ENCODE measurements at regions not wholly inside any gene's neighbourhood (a gene's known extent, or its start where the extent isn't known, plus 50 kb on each side); places are given as distances from the start of the nearest gene placed in this dataset.

DNA sequence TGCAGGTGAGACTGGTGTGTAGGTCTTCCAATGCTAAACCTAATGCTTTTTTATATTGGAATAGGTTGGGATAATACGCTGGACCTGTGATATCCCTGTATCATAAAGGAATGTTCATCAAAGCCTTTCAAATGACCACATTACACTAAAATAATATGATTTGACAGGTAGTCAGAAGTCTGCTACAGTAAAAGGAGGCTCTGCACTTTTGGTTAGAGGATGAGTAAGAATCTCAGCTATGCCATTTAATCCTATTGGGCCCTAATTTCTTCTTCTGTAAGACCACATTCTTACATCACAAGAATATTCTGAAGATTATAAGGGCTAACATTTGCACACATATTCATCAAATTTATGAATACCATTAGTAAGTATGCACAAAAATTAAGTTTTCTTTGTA lies 250.5 kb upstream of the FLRT2 start:
- H3K36me3 ChIP-seq, result no peaks in the 10 kb centered on the region
- no peak overlapping the region for H3K4me3 ChIP-seq
- H3K27ac ChIP-seq, result no peak overlapping the region
- H3K4me1 ChIP-seq, result no peaks in the 10 kb centered on the region
- intact Hi-C loops (cut with DNase I), result no loop called here
- TF ChIP-seq, protein P1, sequence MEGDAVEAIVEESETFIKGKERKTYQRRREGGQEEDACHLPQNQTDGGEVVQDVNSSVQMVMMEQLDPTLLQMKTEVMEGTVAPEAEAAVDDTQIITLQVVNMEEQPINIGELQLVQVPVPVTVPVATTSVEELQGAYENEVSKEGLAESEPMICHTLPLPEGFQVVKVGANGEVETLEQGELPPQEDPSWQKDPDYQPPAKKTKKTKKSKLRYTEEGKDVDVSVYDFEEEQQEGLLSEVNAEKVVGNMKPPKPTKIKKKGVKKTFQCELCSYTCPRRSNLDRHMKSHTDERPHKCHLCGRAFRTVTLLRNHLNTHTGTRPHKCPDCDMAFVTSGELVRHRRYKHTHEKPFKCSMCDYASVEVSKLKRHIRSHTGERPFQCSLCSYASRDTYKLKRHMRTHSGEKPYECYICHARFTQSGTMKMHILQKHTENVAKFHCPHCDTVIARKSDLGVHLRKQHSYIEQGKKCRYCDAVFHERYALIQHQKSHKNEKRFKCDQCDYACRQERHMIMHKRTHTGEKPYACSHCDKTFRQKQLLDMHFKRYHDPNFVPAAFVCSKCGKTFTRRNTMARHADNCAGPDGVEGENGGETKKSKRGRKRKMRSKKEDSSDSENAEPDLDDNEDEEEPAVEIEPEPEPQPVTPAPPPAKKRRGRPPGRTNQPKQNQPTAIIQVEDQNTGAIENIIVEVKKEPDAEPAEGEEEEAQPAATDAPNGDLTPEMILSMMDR (IDR thresholded peaks at IDR 0.05), result no peak
- no peaks in the 10 kb centered on the region for H3K9me3 ChIP-seq
- H3K27me3 ChIP-seq (ENCODE audit: low read depth), result no peaks in the 10 kb centered on the region
- ATAC-seq (no peak), DNase-seq (no peak)

DNA sequence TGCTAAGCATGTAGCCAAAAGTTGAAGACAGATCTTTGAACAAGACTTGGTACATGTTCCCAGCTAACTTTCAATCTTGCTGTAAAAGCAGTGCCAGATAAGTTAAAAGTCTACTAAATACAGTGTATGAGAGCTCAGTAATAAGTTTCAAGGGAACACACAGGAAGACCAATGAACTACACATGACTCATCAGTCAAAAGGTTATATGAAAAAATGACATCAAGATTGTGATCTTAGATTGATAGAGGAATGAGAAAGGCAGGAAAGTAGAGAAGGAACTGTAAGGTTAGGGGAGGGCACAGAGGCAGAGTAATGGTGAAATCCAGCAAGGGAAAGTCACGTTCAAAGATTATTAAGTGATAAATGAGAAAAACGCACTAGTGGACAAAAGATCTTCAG lies 249.9 kb upstream of the FLRT2 start:
- intact Hi-C loops (cut with DNase I), result no loop called here
- ATAC-seq (no peak), DNase-seq (no peak)
- Histone ChIP-seq H3K4me3 (no peak overlapping the region), H3K4me1 (no peaks in the 10 kb centered on the region), H3K36me3 (no peaks in the 10 kb centered on the region), H3K27ac (no peak overlapping the region), H3K9me3 (no peaks in the 10 kb centered on the region), H3K27me3 (ENCODE audit: low read depth) (no peaks in the 10 kb centered on the region)
- TF ChIP-seq, protein P1 (IDR thresholded peaks at IDR 0.05), result no peak

DNA sequence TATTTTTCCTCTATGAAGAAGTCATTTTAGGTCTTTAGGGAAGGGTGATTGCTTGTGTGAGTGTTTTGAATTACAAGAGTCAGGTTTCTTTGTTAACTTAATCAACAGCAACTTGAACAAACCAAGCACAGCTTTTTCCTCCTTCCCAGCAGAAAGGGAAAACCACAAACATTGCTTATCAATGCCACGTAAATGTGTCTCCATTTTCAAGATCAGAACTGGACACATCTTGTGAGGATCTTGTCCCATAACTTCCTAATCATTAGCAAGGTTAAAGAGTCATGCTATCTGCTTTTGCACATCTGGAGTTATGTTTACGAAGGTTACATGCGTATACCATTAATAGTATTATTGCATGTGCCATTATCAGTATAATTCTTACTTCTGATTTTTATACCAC lies 248.0 kb upstream of the FLRT2 start:
- Histone ChIP-seq H3K36me3 (no peaks in the 10 kb centered on the region), H3K27me3 (ENCODE audit: low read depth) (no peaks in the 10 kb centered on the region), H3K27ac (no peak overlapping the region), H3K4me3 (no peak overlapping the region), H3K4me1 (no peaks in the 10 kb centered on the region), H3K9me3 (no peaks in the 10 kb centered on the region)
- no peak for ATAC-seq
- DNase-seq, result no peak
- intact Hi-C loops (cut with DNase I), result no loop called here
- TF ChIP-seq, protein P1 (IDR thresholded peaks at IDR 0.05), result no peak

DNA sequence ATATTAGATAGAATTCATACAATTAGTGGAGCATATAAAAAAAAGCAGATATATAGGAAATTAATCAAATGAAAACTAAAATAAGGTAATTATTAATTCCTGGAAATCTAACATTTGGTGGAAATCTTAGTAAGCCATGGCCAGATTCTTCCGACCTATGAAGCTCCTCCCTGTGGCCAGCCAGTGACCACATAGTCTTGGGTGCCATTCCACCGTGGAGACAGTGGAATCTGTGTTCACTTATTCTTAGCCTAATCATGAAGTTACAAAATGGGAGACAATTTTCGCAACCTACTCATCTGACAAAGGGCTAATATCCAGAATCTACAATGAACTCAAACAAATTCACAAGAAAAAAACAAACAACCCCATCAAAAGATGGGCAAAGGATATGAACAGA lies 241.9 kb upstream of the FLRT2 start:
- no peaks in the 10 kb centered on the region for H3K4me1 ChIP-seq
- H3K27me3 ChIP-seq (ENCODE audit: low read depth), result no peaks in the 10 kb centered on the region
- no peaks in the 10 kb centered on the region for H3K9me3 ChIP-seq
- no peak overlapping the region for H3K4me3 ChIP-seq
- H3K27ac ChIP-seq, result no peak overlapping the region
- DNase-seq (no peak), ATAC-seq (no peak)
- intact Hi-C loops (cut with DNase I), result no loop called here
- H3K36me3 ChIP-seq, result no peaks in the 10 kb centered on the region
- TF ChIP-seq, protein P1 (IDR thresholded peaks at IDR 0.05), result no peak

DNA sequence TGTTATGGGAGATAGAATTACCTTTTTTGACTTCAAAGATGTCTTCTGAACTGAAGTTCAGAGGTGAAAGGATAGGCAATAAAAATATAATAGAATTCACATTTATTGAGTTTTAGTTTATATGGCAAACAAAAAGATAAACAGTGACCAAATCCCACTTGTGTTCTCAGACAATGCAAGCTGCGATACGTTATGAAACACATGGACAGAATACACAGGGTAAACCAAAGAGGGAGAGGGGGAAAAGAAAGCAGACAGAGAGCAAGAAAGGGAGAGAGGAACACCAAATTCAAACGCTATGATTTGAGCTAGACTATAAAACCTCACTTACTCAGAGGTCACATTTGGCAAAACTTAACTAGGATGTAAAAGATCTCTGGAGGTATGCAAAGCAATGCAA lies 238.2 kb upstream of the FLRT2 start:
- Histone ChIP-seq H3K4me3 (no peak overlapping the region), H3K4me1 (no peaks in the 10 kb centered on the region), H3K9me3 (no peaks in the 10 kb centered on the region), H3K27me3 (ENCODE audit: low read depth) (no peaks in the 10 kb centered on the region), H3K27ac (no peak overlapping the region), H3K36me3 (no peaks in the 10 kb centered on the region)
- DNase-seq (no peak), ATAC-seq (no peak)
- TF ChIP-seq, protein P1 (IDR thresholded peaks at IDR 0.05), result no peak
- intact Hi-C loops (cut with DNase I), result no loop called here
